ENCODE measurements at regions not wholly inside any gene's neighbourhood (a gene's known extent, or its start where the extent isn't known, plus 50 kb on each side); places are given as distances from the start of the nearest gene placed in this dataset.

DNA sequence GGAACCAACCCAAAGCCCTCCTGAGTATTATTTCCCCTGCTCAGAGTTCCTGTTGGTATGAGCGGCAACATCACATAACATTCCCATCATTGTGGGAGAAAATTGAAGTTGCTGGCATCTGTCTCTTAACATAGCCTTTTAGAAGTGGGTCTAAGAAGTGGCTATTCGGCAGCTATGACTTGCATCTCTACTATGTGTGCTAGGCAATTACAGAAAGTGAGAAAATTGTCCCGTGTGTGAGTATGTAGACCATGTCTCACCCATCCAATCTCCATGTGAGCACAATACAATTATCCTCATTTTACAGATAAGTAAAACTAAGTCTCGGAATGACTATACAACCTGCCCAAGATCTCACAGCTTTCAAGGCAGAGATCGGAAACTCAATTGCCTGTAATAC is 239.4 kb upstream of the ZNF462 start:
- TF ChIP-seq, protein P1, sequence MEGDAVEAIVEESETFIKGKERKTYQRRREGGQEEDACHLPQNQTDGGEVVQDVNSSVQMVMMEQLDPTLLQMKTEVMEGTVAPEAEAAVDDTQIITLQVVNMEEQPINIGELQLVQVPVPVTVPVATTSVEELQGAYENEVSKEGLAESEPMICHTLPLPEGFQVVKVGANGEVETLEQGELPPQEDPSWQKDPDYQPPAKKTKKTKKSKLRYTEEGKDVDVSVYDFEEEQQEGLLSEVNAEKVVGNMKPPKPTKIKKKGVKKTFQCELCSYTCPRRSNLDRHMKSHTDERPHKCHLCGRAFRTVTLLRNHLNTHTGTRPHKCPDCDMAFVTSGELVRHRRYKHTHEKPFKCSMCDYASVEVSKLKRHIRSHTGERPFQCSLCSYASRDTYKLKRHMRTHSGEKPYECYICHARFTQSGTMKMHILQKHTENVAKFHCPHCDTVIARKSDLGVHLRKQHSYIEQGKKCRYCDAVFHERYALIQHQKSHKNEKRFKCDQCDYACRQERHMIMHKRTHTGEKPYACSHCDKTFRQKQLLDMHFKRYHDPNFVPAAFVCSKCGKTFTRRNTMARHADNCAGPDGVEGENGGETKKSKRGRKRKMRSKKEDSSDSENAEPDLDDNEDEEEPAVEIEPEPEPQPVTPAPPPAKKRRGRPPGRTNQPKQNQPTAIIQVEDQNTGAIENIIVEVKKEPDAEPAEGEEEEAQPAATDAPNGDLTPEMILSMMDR (conservative IDR thresholded peaks at IDR 0.05; ENCODE audit: low read depth, low read length), result no peak
- no peak for TF ChIP-seq EZH2 (IDR thresholded peaks at IDR 0.05; ENCODE audit: low read length, unreplicated experiment)
- no peak for TF ChIP-seq EZH2phosphoT487 (IDR thresholded peaks at IDR 0.05; ENCODE audit: borderline replicate concordance, low read length)
